ENCODE measurements at regions not wholly inside any gene's neighbourhood (a gene's known extent, or its start where the extent isn't known, plus 50 kb on each side); places are given as distances from the start of the nearest gene placed in this dataset.

- TF ChIP-seq CTCF (IDR thresholded peaks at IDR 0.05) (no peak), POLR2A (IDR thresholded peaks at IDR 0.05) (no peak)
These were observed 620.4 kb downstream of the BRD1 start for GRCh38 chr22:49207008-49208003.

Data from adrenal gland (tissue), 5 donors.